ENCODE measurements at regions not wholly inside any gene's neighbourhood (a gene's known extent, or its start where the extent isn't known, plus 50 kb on each side); places are given as distances from the start of the nearest gene placed in this dataset.

DNA sequence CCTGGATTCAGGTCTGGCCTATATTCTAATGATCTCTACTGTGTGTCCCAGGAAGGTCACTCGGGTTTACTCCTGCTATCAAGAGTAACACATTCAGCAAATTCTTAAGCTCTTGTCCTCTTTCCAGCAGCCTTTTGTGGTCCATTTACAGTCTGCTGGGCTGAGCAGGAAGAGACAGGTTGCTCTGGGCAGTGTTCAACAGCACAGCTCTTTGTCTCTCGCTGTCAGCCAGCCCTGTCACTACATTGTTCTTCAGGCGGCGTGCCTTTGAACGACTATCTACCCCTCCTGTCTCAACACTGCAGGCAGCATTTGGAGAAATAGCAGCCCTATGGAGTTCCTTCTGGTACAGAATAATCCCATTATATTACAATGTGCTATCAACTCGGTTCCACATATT is 192.2 kb upstream of the TBX20 start:
- TF ChIP-seq, protein P1, sequence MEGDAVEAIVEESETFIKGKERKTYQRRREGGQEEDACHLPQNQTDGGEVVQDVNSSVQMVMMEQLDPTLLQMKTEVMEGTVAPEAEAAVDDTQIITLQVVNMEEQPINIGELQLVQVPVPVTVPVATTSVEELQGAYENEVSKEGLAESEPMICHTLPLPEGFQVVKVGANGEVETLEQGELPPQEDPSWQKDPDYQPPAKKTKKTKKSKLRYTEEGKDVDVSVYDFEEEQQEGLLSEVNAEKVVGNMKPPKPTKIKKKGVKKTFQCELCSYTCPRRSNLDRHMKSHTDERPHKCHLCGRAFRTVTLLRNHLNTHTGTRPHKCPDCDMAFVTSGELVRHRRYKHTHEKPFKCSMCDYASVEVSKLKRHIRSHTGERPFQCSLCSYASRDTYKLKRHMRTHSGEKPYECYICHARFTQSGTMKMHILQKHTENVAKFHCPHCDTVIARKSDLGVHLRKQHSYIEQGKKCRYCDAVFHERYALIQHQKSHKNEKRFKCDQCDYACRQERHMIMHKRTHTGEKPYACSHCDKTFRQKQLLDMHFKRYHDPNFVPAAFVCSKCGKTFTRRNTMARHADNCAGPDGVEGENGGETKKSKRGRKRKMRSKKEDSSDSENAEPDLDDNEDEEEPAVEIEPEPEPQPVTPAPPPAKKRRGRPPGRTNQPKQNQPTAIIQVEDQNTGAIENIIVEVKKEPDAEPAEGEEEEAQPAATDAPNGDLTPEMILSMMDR (conservative IDR thresholded peaks at IDR 0.05): no peak
- TF ChIP-seq ZFX (IDR thresholded peaks at IDR 0.05): no peak
